HG02623 (cell line): ENCODE measurements at regions not wholly inside any gene's neighbourhood (a gene's known extent, or its start where the extent isn't known, plus 50 kb on each side); places are given as distances from the start of the nearest gene placed in this dataset.

ENCODE experiments used
- ATAC-seq: cut with Tn5 transposase; IDR thresholded peaks from one replicate; pipeline ENCODE4 v1.9.1; 2021; ENCODE audit warnings: moderate library complexity; ENCODE audit not compliant: unreplicated experiment

GRCh38 chrX:42098900-42099299 is 175.5 kb upstream of the CASK start:
- ATAC-seq = no peak

- ATAC-seq = no peak
Measured at GRCh38 chrX:42097486-42097885, 174.1 kb upstream of the CASK start.

GRCh38 chrX:42096265-42096920 is 173.0 kb upstream of the CASK start:
- ATAC-seq = no peak

GRCh38 chrX:42094218-42094617 is 170.9 kb upstream of the CASK start:
- no peak for ATAC-seq

- ATAC-seq = peak; percentile 79
Measured at GRCh38 chrX:42093756-42094155, 170.4 kb upstream of the CASK start.

- ATAC-seq = no peak
Measured at GRCh38 chrX:42090395-42090794, 167.0 kb upstream of the CASK start.

- no peak for ATAC-seq
Measured at GRCh38 chrX:42089031-42089430, 165.7 kb upstream of the CASK start.

GRCh38 chrX:42087960-42088359 is 164.6 kb upstream of the CASK start:
- no peak for ATAC-seq

- ATAC-seq = no peak
Measured at GRCh38 chrX:42085836-42086235, 162.5 kb upstream of the CASK start.

- ATAC-seq = no peak
Measured at GRCh38 chrX:42079968-42080367, 156.6 kb upstream of the CASK start.

- ATAC-seq = no peak
Measured at GRCh38 chrX:42077675-42078074, 154.3 kb upstream of the CASK start.

- ATAC-seq = no peak
Measured at GRCh38 chrX:42075032-42075431, 151.7 kb upstream of the CASK start.

- no peak for ATAC-seq
Measured at GRCh38 chrX:42073448-42073847, 150.1 kb upstream of the CASK start.

- ATAC-seq = no peak
Measured at GRCh38 chrX:42070866-42071265, 147.5 kb upstream of the CASK start.

- ATAC-seq = no peak
Measured at GRCh38 chrX:42054256-42054655, 130.9 kb upstream of the CASK start.

- ATAC-seq = no peak
Measured at GRCh38 chrX:42050345-42050744, 127.0 kb upstream of the CASK start.

- no peak for ATAC-seq
Measured at GRCh38 chrX:42047886-42048285, 124.5 kb upstream of the CASK start.

- no peak for ATAC-seq
Measured at GRCh38 chrX:42028109-42028508, 104.8 kb upstream of the CASK start.

GRCh38 chrX:42027367-42028000 is 104.1 kb upstream of the CASK start:
- no peak for ATAC-seq

- no peak for ATAC-seq
Measured at GRCh38 chrX:42025861-42026260, 102.5 kb upstream of the CASK start.

GRCh38 chrX:42023122-42023521 is 99.8 kb upstream of the CASK start:
- ATAC-seq = no peak

- no peak for ATAC-seq
Measured at GRCh38 chrX:42022158-42022557, 98.8 kb upstream of the CASK start.

GRCh38 chrX:42021058-42021457 is 97.7 kb upstream of the CASK start:
- no peak for ATAC-seq
